ENCODE measurements at regions not wholly inside any gene's neighbourhood (a gene's known extent, or its start where the extent isn't known, plus 50 kb on each side); places are given as distances from the start of the nearest gene placed in this dataset.

DNA sequence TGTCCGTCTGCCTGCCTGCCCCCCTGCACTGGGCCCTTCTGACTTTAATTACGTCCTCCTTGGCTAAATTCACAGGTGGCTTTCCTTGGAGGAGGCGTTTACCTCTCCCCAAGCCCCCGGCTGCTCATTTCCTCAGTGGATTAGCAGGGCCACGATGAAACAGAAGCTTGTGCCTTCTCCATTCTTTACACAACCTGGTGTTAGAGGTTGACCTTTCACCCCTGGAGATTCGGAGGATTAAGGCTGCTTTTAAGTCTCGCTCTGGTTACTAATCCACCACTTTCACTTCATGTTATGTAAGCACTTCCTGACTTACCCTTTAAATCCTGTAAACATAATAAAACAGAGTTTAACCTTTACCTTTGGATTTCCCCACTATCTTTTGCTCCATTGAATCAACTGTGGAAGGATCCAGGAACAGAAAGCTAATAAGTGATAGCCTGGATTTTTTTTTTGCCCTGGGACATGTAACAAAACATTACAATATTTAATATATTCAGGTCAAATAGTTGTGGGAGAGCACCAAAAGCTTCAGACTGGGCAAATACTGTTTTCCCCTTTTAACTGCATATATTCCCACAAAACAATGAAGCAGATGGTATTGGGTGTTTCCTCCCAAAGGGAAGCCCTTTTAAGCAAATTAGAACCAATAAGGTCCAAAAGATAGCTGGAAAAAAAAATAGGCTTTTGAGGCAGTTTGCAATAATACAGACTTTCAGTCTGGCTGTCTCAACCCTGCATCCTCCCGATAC, 370.2 kb downstream of the EN1 start:
- H3K4me1 ChIP-seq: no peaks in the 10 kb centered on the region
- no peak for TF ChIP-seq CTCF (IDR thresholded peaks at IDR 0.05)
- intact Hi-C loops (cut with DNase I; ENCODE audit: low total_unique reads): no loop called here

GRCh38 chr2:118475622-118476205, 371.7 kb downstream of the EN1 start:
- Histone ChIP-seq H3K36me3 (no peaks in the 10 kb centered on the region), H3K27me3 (peaks cover 0 to 9% of the 10 kb centered on the region in 2 donors), H3K4me3 (no peak overlapping the region), H3K4me1 (no peaks in the 10 kb centered on the region), H3K9me3 (no peaks in the 10 kb centered on the region), H3K27ac (no peak overlapping the region)
- no peak for DNase-seq
- intact Hi-C loops (cut with DNase I; ENCODE audit: low total_unique reads): no loop called here
- TF ChIP-seq CTCF (IDR thresholded peaks at IDR 0.05): no peak

More for the DNA sequence above, 370.2 kb downstream of the EN1 start:
- H3K4me3 ChIP-seq: no peak overlapping the region
- H3K27me3 ChIP-seq: peaks cover 0 to 9% of the 10 kb centered on the region in 2 donors
- H3K9me3 ChIP-seq: no peaks in the 10 kb centered on the region
- H3K27ac ChIP-seq: no peak overlapping the region
- H3K36me3 ChIP-seq: no peaks in the 10 kb centered on the region
- no peak for DNase-seq

- no peak overlapping the region for H3K4me3 ChIP-seq
- no peaks in the 10 kb centered on the region for H3K4me1 ChIP-seq
- H3K27me3 ChIP-seq: peaks cover 0 to 8% of the 10 kb centered on the region in 2 donors
- H3K36me3 ChIP-seq: no peaks in the 10 kb centered on the region
- H3K27ac ChIP-seq: no peak overlapping the region
- intact Hi-C loops (cut with DNase I; ENCODE audit: low total_unique reads): no loop called here
- no peak for DNase-seq
- TF ChIP-seq CTCF (IDR thresholded peaks at IDR 0.05): no peak
- no peaks in the 10 kb centered on the region for H3K9me3 ChIP-seq
These were observed 372.9 kb downstream of the EN1 start for GRCh38 chr2:118474541-118474920.

DNA sequence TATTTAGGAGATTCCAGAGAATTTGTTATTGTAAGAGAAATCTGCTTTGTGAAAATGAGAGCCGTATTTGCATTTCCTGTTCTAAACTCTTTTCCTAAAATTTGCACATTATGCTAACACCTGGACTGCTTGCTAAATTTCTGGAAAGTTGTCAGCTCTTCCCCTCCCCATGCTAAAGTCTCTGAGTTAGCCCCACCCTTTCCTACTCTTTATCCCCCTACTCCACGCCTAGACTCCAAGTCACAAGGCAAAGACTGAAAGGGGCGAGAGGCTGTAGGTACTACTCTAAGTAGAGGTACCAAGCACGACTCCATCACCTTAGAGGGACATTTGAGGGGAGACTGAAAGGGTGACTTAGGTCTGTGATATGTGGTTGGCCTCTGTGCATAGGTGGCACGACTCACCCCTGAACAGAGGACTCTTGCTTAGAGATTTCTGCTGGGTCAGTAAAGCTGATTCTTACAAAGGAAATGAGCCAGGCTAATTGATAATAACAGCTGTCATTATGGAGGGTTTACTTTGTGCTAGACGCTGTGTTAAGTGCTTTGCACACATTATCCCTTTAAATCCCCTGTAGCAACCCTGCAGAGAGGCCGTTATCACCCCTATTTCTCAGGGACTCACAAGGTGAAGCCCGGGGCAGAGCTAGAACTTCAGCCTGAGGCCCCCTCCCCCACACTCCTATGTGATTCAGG, 373.5 kb downstream of the EN1 start:
- Histone ChIP-seq H3K9me3 (no peaks in the 10 kb centered on the region), H3K4me3 (no peak overlapping the region), H3K36me3 (no peaks in the 10 kb centered on the region), H3K27me3 (peaks cover 0 to 6% of the 10 kb centered on the region in 2 donors), H3K4me1 (no peaks in the 10 kb centered on the region), H3K27ac (no peak overlapping the region)
- no peak for TF ChIP-seq CTCF (IDR thresholded peaks at IDR 0.05)
- intact Hi-C loops (cut with DNase I; ENCODE audit: low total_unique reads): no loop called here
- DNase-seq: no peak

GRCh38 chr2:118473241-118473640, 374.2 kb downstream of the EN1 start:
- H3K27me3 ChIP-seq: peaks cover 0 to 8% of the 10 kb centered on the region in 2 donors
- DNase-seq: no peak
- H3K27ac ChIP-seq: no peak overlapping the region
- no peak overlapping the region for H3K4me3 ChIP-seq
- TF ChIP-seq CTCF (IDR thresholded peaks at IDR 0.05): no peak
- H3K9me3 ChIP-seq: no peaks in the 10 kb centered on the region
- H3K36me3 ChIP-seq: no peaks in the 10 kb centered on the region
- no peaks in the 10 kb centered on the region for H3K4me1 ChIP-seq
- intact Hi-C loops (cut with DNase I; ENCODE audit: low total_unique reads): no loop called here

Data from tibial artery (tissue), 4 donors.